DND-41 (cell line): ENCODE measurements at regions not wholly inside any gene's neighbourhood (a gene's known extent, or its start where the extent isn't known, plus 50 kb on each side); places are given as distances from the start of the nearest gene placed in this dataset.

Source experiments
- ATAC-seq: fragments of 200-7000 bp; cut with Tn5 transposase; 3 replicates; pipeline ENCODE4 v1.9.1; 2021; ENCODE audit warnings: low read depth; ENCODE audit not compliant: insufficient read depth
- DNase-seq: peaks from one replicate; pipeline ENCODE4 v3.0.0-alpha.2; 2020
- H2AFZ ChIP-seq: 2 replicates; pipeline ENCODE4 v1.6.0; 2012; ENCODE audit warnings: low read depth, low read length
- H3K27ac ChIP-seq: 2 replicates; pipeline ENCODE4 v1.5.1; 2012; ENCODE audit warnings: low read length, inconsistent platforms
- H3K27me3 ChIP-seq: fragments of 200-600 bp; sonication (generic); 2 replicates; pipeline ENCODE4 v1.6.0; 2012; ENCODE audit warnings: low read length, mild to moderate bottlenecking, inconsistent platforms; ENCODE audit not compliant: insufficient read depth, poor library complexity
- H3K36me3 ChIP-seq: 2 replicates; pipeline ENCODE4 v1.5.1; 2012; ENCODE audit warnings: low read length, inconsistent platforms; ENCODE audit not compliant: insufficient read depth
- H3K4me1 ChIP-seq: 2 replicates; pipeline ENCODE4 v1.5.1; 2012; ENCODE audit warnings: mild to moderate bottlenecking, low read length; ENCODE audit not compliant: insufficient read depth
- H3K4me2 ChIP-seq: 2 replicates; pipeline ENCODE4 v1.6.0; 2012; ENCODE audit warnings: mild to moderate bottlenecking, moderate library complexity, low read length, inconsistent platforms; ENCODE audit not compliant: insufficient read depth
- H3K4me3 ChIP-seq, 2 experiments: fragments of 200-600 bp in 1 of 2; shearing (Covaris generic) in 1 of 2; 2 replicates each; pipeline ENCODE4 v1.5.1; 2012 to 2016; ENCODE audit warnings: inconsistent platforms in 2 of 2, low read length in 2 of 2, mild to moderate bottlenecking in 2 of 2, low read depth in 1 of 2, moderate library complexity in 1 of 2
- H3K79me2 ChIP-seq: 2 replicates; pipeline ENCODE4 v1.6.0; 2012; ENCODE audit warnings: low read length, inconsistent platforms; ENCODE audit not compliant: insufficient read depth
- H3K9ac ChIP-seq: 2 replicates; pipeline ENCODE4 v1.6.0; 2012; ENCODE audit warnings: low read depth, mild to moderate bottlenecking, inconsistent platforms, low read length, moderate library complexity
- H3K9me3 ChIP-seq: 2 replicates; pipeline ENCODE4 v1.5.1; 2012; ENCODE audit warnings: low read length, moderate library complexity, mild to moderate bottlenecking, inconsistent platforms; ENCODE audit not compliant: insufficient read depth, severe bottlenecking
- H4K20me1 ChIP-seq: 2 replicates; pipeline ENCODE4 v1.6.0; 2012; ENCODE audit warnings: low read length; ENCODE audit not compliant: insufficient read depth
- EZH2 ChIP-seq: IDR thresholded peaks from 3 replicates; pipeline ENCODE4 v1.6.1; 2012; ENCODE audit warnings: borderline replicate concordance, low read depth, mild to moderate bottlenecking, moderate library complexity, low read length, inconsistent platforms; ENCODE audit not compliant: severe bottlenecking
- TF ChIP-seq, protein P1 (sequence below): IDR thresholded peaks from 2 replicates; pipeline ENCODE4 v1.5.1; 2012; ENCODE audit warnings: borderline replicate concordance, low read length, moderate library complexity, mild to moderate bottlenecking; ENCODE audit not compliant: poor library complexity, severe bottlenecking; ENCODE audit errors: extremely low read depth

- ATAC-seq = peak; percentile 73
- Histone ChIP-seq H4K20me1 (no peaks in the 10 kb centered on the region), H3K4me1 (peaks cover 23% of the 10 kb centered on the region), H3K27me3 (no peaks in the 10 kb centered on the region), H3K79me2 (no peaks in the 10 kb centered on the region), H3K4me2 (peak overlapping the region; percentile 13; the same call in 1 of the 2 replicates), H3K4me3 (no peak overlapping the region), H2AFZ (no peak overlapping the region), H3K36me3 (no peaks in the 10 kb centered on the region), H3K9ac (no peak overlapping the region), H3K9me3 (no peaks in the 10 kb centered on the region), H3K27ac (0 out of 2 replicates have a peak overlapping the region, but pooled peaks have one; percentile 18)
- no peak for DNase-seq
- TF ChIP-seq, protein P1, sequence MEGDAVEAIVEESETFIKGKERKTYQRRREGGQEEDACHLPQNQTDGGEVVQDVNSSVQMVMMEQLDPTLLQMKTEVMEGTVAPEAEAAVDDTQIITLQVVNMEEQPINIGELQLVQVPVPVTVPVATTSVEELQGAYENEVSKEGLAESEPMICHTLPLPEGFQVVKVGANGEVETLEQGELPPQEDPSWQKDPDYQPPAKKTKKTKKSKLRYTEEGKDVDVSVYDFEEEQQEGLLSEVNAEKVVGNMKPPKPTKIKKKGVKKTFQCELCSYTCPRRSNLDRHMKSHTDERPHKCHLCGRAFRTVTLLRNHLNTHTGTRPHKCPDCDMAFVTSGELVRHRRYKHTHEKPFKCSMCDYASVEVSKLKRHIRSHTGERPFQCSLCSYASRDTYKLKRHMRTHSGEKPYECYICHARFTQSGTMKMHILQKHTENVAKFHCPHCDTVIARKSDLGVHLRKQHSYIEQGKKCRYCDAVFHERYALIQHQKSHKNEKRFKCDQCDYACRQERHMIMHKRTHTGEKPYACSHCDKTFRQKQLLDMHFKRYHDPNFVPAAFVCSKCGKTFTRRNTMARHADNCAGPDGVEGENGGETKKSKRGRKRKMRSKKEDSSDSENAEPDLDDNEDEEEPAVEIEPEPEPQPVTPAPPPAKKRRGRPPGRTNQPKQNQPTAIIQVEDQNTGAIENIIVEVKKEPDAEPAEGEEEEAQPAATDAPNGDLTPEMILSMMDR = no peak
- no peak for TF ChIP-seq EZH2
These were observed 408.5 kb upstream of the RGS17 start for GRCh38 chr6:153539602-153540001.

GRCh38 chr6:153538491-153538890 lies 407.4 kb upstream of the RGS17 start:
- H2AFZ ChIP-seq = no peak overlapping the region
- no peak for ATAC-seq
- TF ChIP-seq EZH2 = no peak
- TF ChIP-seq, protein P1 = no peak

GRCh38 chr6:153537422-153537821 lies 406.3 kb upstream of the RGS17 start:
- Histone ChIP-seq H3K9ac (no peak overlapping the region), H3K27ac (no peak overlapping the region), H3K36me3 (no peaks in the 10 kb centered on the region), H3K4me2 (no peak overlapping the region), H3K4me3 (no peak overlapping the region), H2AFZ (no peak overlapping the region), H3K79me2 (no peaks in the 10 kb centered on the region), H4K20me1 (no peaks in the 10 kb centered on the region), H3K9me3 (no peaks in the 10 kb centered on the region), H3K27me3 (no peaks in the 10 kb centered on the region), H3K4me1 (peaks cover 23% of the 10 kb centered on the region)
- DNase-seq (no peak), ATAC-seq (no peak)
- TF ChIP-seq EZH2 = no peak

More at GRCh38 chr6:153538491-153538890, 407.4 kb upstream of the RGS17 start:
- no peak overlapping the region for H3K27ac ChIP-seq
- DNase-seq = no peak
- H3K27me3 ChIP-seq = no peaks in the 10 kb centered on the region
- H3K9ac ChIP-seq = no peak overlapping the region
- H3K79me2 ChIP-seq = no peaks in the 10 kb centered on the region
- peaks cover 23% of the 10 kb centered on the region for H3K4me1 ChIP-seq
- no peaks in the 10 kb centered on the region for H3K9me3 ChIP-seq
- H4K20me1 ChIP-seq = no peaks in the 10 kb centered on the region
- H3K4me3 ChIP-seq = no peak overlapping the region
- no peak overlapping the region for H3K4me2 ChIP-seq
- H3K36me3 ChIP-seq = no peaks in the 10 kb centered on the region

GRCh38 chr6:153526479-153526878 lies 395.4 kb upstream of the RGS17 start:
- ATAC-seq (no peak), DNase-seq (no peak)
- Histone ChIP-seq H3K27me3 (no peaks in the 10 kb centered on the region), H3K79me2 (no peaks in the 10 kb centered on the region), H3K9ac (no peak overlapping the region), H3K27ac (no peak overlapping the region), H3K4me3 (no peak overlapping the region), H3K4me1 (no peaks in the 10 kb centered on the region), H3K9me3 (no peaks in the 10 kb centered on the region), H4K20me1 (no peaks in the 10 kb centered on the region), H3K36me3 (no peaks in the 10 kb centered on the region), H3K4me2 (no peak overlapping the region), H2AFZ (no peak overlapping the region)
- TF ChIP-seq EZH2 = no peak
- TF ChIP-seq, protein P1 = no peak
